Fibroblast of the aortic adventitia (primary cell): ENCODE measurements at regions not wholly inside any gene's neighbourhood (a gene's known extent, or its start where the extent isn't known, plus 50 kb on each side); places are given as distances from the start of the nearest gene placed in this dataset.

Experiments
- DNase-seq: peaks from one replicate; pipeline ENCODE4 v3.0.0-alpha.2; 2010; ENCODE audit warnings: low read depth
- H3K4me3 ChIP-seq: 2 replicates; pipeline ENCODE4 v1.5.1; 2011; ENCODE audit warnings: low read depth, mild to moderate bottlenecking, control low read depth, low read length, moderate library complexity
- TF ChIP-seq, protein P1 (sequence below): IDR thresholded peaks from 2 replicates; pipeline ENCODE4 v1.5.1; 2011; ENCODE audit warnings: mild to moderate bottlenecking, low read length, control low read depth, inconsistent platforms; ENCODE audit not compliant: insufficient read depth

DNA sequence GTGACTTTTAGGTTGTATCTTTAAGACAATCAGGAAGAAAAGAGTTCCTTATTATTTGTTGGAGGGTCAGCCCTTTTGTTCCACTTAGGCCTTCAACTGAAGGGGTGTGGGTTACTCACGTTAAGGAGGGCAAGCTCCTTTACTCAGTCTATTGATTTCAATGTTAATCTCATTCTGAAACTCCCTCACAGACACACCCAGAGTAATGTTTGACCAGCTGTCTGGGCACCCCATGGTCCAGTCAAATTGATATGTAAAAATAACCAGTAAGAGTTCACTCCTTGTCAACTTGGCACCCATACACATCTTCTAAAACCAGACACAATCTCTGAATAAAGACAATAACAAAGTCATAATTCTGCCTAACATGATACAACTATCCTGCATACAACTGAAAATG lies 292.9 kb downstream of the KLF5 start:
- H3K4me3 ChIP-seq = no peak overlapping the region
- DNase-seq = no peak
- TF ChIP-seq, protein P1, sequence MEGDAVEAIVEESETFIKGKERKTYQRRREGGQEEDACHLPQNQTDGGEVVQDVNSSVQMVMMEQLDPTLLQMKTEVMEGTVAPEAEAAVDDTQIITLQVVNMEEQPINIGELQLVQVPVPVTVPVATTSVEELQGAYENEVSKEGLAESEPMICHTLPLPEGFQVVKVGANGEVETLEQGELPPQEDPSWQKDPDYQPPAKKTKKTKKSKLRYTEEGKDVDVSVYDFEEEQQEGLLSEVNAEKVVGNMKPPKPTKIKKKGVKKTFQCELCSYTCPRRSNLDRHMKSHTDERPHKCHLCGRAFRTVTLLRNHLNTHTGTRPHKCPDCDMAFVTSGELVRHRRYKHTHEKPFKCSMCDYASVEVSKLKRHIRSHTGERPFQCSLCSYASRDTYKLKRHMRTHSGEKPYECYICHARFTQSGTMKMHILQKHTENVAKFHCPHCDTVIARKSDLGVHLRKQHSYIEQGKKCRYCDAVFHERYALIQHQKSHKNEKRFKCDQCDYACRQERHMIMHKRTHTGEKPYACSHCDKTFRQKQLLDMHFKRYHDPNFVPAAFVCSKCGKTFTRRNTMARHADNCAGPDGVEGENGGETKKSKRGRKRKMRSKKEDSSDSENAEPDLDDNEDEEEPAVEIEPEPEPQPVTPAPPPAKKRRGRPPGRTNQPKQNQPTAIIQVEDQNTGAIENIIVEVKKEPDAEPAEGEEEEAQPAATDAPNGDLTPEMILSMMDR = no peak

DNA sequence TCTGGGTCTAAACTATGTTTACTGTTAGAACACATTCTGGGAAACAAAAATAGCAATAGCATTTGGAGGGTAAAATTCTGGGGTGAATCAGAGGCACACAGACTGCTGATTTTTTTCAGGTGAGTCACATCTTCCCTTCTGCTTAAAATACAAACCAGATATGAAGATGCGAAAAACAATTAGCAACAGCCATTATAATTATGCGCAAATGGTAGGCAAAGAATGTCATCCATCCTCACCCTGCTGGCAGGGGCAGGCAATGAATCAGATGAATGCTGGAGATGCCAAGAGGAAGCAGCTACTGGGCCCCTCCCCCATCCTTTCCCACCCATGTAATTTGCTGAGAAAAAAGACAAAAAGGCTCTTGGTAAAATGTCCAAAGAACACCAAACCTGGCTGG lies 282.9 kb downstream of the KLF5 start:
- no peak overlapping the region for H3K4me3 ChIP-seq
- TF ChIP-seq, protein P1 = no peak
- DNase-seq = peak; percentile 25

DNA sequence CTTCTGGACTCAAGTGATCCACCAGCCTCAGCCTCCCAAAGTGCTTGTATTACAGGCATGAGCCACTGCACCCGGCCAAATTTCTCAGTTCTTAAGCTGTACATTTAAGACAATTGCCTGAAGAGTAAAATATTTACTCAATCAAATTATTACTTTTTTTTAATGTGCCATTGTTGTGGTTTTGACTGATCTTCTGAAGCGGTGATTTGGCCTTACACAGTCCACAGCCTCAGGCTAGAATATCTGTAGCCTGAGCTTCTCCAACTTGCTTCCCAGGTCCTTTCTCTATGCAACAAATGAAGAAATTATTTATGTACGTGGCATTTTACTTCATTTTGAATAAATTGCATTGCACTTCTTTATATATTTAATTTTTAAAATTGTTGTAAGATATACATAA lies 281.3 kb downstream of the KLF5 start:
- DNase-seq = no peak
- no peak overlapping the region for H3K4me3 ChIP-seq
- TF ChIP-seq, protein P1 = no peak

DNA sequence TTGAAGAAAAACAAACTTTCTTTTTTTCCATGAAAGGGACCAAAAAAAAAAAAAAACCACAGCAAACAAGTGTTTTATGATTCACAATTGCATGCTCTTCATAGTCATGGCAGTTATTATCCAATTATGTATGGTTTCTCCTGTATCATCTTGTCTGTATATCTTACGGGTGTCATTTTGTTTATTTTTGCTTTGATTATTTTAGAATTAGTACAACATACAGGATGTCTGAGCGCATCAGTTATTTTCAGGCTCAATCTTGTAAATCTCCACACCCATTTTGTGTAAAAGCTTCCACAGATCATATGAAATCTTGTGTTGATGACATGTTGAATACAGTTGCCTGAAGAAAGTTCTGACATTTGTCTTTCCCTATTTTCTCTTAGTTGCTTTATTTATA lies 280.3 kb downstream of the KLF5 start:
- TF ChIP-seq, protein P1 = no peak
- H3K4me3 ChIP-seq = no peak overlapping the region
- DNase-seq = no peak

DNA sequence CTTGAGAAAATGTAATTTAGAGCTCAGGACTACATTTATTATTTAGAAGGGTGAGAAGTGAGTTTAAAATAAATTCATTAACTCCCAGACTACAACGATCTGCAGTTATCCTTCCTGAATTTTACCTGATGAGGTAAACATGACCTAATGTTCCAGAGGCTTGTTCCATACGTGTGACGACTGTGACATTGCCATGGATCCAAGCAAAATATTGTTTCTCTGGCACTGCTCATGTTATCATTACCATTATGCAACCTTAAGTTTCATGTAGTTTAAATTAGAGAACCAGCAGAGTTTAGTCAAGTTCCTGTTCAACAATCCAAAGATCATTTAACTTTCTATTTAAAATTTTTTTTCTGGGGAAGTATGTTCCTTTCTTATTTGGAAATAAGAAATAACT lies 279.6 kb downstream of the KLF5 start:
- TF ChIP-seq, protein P1 = no peak
- peak; percentile 6 for DNase-seq
- H3K4me3 ChIP-seq = no peak overlapping the region

DNA sequence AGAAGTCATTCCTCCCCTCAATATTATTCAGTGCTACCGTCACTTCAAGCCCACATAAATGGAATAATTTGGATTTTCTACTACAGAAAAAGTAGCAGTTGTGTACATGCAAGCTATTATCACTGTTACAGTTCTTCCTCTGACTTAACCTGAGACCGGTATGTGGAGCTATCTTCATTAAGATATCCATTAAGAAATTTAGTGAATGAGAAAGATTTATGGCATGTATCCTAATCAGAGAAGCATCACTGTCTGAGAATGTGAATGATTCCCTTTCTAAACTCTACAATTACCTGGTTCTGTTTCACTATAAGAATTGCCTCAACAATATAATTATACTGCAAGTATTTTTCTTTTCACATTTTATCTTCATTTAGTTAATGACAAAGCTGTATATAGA lies 278.7 kb downstream of the KLF5 start:
- H3K4me3 ChIP-seq = no peak overlapping the region
- TF ChIP-seq, protein P1 = no peak

DNA sequence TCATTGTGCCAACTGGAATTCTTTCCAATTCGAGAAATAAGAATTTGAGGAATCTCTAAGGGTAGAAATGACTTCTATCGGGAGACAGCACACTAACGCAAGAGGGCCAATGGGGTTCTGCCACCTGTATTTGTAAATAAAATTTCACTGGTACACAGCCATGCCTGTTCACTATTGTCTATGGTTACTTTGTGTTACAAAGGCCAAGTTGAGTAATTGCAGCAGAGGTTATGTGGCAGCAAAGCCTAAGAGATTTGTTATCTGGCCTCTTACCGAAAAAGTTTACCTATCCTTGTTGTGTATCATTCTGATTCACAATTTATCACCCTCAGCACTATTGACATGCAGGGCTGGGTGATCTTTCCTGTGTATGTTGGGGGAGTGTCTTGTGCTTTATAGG lies 278.0 kb downstream of the KLF5 start:
- TF ChIP-seq, protein P1 = no peak
- DNase-seq = no peak
- H3K4me3 ChIP-seq = no peak overlapping the region

More for the DNA sequence above, 278.7 kb downstream of the KLF5 start:
- DNase-seq = no peak
